ENCODE measurements at regions not wholly inside any gene's neighbourhood (a gene's known extent, or its start where the extent isn't known, plus 50 kb on each side); places are given as distances from the start of the nearest gene placed in this dataset.

DNA sequence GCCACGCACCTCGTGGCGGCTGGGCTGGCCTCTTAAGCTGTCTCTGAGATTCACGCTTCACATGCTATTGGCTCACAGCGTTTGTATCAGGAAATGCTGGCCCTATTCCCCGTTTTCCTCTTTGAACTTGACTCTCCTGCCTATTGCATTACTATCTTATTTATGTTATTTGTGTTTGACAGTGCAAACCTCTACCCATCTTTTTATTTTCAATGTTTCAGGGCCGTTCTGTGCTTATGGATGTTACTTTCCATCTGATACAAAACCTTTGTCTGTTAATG is 149.9 kb upstream of the TWIST2 start:
- no peak overlapping the region for H3K4me3 ChIP-seq (replicated peaks; ENCODE audit: low read depth, low read length)
- H3K36me3 ChIP-seq (ENCODE audit: control insufficient read depth, insufficient read depth, low read length) = no peaks in the 10 kb centered on the region
- DNase-seq (ENCODE audit: extremely low read depth, insufficient read length) = no peak
- H3K27me3 ChIP-seq (replicated peaks; ENCODE audit: control insufficient read depth, insufficient read depth, low read length) = no peaks in the 10 kb centered on the region; the same call in 1 of the 2 replicates
- TF ChIP-seq, protein P1, sequence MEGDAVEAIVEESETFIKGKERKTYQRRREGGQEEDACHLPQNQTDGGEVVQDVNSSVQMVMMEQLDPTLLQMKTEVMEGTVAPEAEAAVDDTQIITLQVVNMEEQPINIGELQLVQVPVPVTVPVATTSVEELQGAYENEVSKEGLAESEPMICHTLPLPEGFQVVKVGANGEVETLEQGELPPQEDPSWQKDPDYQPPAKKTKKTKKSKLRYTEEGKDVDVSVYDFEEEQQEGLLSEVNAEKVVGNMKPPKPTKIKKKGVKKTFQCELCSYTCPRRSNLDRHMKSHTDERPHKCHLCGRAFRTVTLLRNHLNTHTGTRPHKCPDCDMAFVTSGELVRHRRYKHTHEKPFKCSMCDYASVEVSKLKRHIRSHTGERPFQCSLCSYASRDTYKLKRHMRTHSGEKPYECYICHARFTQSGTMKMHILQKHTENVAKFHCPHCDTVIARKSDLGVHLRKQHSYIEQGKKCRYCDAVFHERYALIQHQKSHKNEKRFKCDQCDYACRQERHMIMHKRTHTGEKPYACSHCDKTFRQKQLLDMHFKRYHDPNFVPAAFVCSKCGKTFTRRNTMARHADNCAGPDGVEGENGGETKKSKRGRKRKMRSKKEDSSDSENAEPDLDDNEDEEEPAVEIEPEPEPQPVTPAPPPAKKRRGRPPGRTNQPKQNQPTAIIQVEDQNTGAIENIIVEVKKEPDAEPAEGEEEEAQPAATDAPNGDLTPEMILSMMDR (IDR thresholded peaks at IDR 0.05; ENCODE audit: insufficient read depth, low read length, poor library complexity, severe bottlenecking) = no peak

DNA sequence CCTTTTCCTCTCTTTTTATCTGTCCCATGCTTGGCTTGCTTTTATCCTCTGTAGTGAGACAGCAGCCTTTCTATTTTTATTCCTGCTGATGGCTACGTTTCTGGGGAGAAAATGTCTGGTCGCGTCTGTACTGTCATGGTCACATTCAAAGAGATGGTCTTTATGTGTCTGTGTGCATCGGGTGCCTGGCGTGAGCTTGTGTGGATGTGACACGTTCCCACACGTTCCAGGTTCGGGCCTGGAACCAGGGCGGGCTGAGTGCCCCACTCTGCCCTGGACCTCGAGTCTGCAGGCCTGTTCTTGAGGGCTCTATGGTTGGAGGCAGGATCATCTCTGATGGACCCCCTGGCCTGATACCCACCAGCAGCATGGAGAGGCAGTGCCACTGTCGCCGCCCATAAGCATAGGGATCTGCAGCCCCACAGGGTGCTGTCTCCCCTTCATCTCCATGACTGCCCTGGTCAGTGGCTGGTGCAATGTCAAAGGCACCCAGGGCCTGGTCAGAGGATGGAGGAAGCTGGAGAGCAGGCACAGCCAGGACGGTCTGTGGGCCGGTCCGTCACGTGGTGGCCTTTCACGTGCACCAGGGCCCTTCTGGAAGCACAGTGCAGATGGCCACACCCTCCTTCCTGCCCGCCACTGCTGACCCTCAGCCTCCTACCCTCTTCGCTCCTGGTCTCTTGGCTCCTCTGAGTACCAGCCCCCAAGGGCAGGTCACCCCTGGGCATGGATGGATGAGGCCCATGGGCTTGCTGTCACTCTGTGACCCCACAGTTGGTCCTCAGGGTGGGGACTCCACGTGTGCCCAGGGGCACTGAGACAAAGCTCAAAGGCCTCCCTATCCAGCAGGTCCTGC is 149.2 kb upstream of the TWIST2 start:
- Histone ChIP-seq H3K27me3 (replicated peaks; ENCODE audit: control insufficient read depth, insufficient read depth, low read length) (no peaks in the 10 kb centered on the region; the same call in 1 of the 2 replicates), H3K36me3 (ENCODE audit: control insufficient read depth, insufficient read depth, low read length) (no peaks in the 10 kb centered on the region), H3K4me3 (replicated peaks; ENCODE audit: low read depth, low read length) (no peak overlapping the region)
- TF ChIP-seq, protein P1 (IDR thresholded peaks at IDR 0.05; ENCODE audit: insufficient read depth, low read length, poor library complexity, severe bottlenecking) = no peak
- no peak for DNase-seq (ENCODE audit: extremely low read depth, insufficient read length)

DNA sequence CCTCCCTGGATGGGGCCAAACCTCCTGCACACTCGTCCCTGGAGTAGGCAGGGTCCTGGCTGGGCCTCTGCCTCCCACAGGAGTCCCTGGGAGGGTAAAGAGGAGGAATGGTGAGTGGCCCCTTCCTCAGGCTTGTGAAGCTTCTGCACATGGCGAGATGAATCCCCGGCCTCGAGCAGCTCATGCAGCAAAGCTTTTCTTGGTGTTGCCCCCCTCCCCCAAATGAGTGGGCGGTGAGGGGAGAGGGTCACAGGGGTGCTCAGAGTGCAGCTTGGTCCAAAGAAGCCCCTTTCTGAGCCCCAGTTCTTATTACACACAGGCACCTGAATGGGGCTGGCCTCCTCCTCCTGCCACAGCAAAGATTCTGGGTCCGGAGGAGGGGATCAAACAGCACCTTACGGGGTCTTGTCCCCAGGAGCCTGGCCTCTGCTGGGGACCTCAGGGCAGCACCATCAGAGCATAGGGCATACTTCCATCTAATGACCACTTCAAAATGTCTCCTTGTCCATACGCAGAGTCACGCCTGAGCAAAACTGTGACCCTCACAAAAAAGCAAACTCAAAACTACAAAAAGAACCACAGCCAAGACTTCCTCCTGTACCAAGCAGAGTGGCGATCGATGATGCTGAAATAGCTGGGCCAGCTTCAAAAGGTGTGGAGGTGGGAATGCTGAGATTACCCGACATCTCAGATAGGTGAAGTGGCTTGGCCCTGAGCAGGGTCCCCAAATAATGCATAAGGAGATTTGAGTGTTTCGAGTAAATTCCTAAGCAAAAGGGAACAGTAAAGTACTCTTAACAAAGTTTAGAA is 148.4 kb upstream of the TWIST2 start:
- no peak overlapping the region for H3K4me3 ChIP-seq (replicated peaks; ENCODE audit: low read depth, low read length)
- H3K36me3 ChIP-seq (ENCODE audit: control insufficient read depth, insufficient read depth, low read length) = no peaks in the 10 kb centered on the region
- H3K27me3 ChIP-seq (replicated peaks; ENCODE audit: control insufficient read depth, insufficient read depth, low read length) = no peaks in the 10 kb centered on the region; the same call in none of the 2 replicates
- DNase-seq (ENCODE audit: extremely low read depth, insufficient read length) = no peak
- TF ChIP-seq, protein P1 (IDR thresholded peaks at IDR 0.05; ENCODE audit: insufficient read depth, low read length, poor library complexity, severe bottlenecking) = no peak

DNA sequence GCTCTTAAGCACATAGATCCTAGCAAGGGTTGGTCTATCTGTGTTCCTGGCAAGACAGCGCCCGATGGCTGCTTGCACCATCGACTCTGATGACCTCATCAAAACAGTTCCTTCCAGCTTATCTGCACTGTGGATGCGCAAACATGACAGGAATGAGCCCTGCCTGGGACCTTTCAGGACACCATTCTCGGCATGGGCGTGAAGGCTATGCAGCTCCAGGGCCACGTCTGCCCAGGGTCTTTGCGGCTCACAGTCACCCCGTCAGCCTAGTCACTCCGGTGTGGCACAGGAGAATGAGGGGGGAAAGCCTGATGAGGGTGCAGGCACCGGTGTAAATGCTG is 147.8 kb upstream of the TWIST2 start:
- H3K4me3 ChIP-seq (replicated peaks; ENCODE audit: low read depth, low read length) = no peak overlapping the region
- H3K27me3 ChIP-seq (replicated peaks; ENCODE audit: control insufficient read depth, insufficient read depth, low read length) = no peaks in the 10 kb centered on the region; the same call in none of the 2 replicates
- no peaks in the 10 kb centered on the region for H3K36me3 ChIP-seq (ENCODE audit: control insufficient read depth, insufficient read depth, low read length)
- DNase-seq (ENCODE audit: extremely low read depth, insufficient read length) = no peak
- TF ChIP-seq, protein P1 (IDR thresholded peaks at IDR 0.05; ENCODE audit: insufficient read depth, low read length, poor library complexity, severe bottlenecking) = no peak

DNA sequence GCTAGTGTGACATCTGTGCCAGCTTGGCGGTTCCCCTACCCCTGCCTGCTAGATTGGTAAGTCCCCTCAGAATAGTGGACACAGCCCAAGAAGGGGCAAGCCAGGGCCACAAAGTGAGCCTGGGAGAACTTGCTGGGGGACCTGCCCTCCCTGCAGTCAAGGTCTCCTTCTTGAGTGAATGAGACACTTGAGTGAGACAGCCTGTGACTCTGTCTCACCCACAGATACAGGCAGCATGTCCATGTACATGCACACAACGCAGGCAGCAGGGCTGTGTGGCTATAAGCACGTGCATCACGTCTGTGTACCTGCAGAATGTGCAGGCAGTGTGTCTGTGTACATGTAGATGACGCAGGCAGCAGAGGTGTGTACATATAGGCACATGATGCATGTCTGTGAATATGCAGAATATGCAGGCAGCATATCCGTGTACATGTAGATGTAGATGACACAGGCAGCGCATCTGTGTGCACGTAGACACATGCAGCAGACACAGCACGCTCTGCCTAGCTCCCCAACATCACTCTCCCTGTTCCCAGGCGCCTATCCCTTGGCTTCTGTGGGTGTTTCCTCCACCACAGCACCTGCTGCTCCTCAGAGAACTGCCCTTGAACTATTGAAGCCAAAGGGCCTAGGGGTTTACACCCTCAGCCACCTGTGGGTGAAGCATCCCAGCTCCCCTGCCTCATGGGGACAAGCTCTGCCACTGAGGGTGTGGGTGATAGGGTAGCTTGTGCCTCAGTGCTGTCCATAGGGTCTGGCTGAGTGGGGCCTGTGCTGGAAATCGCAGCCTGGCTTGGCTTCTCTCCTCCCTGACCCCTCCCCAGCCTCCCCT is 147.2 kb upstream of the TWIST2 start:
- DNase-seq (ENCODE audit: extremely low read depth, insufficient read length) = no peak
- no peaks in the 10 kb centered on the region; the same call in none of the 2 replicates for H3K27me3 ChIP-seq (replicated peaks; ENCODE audit: control insufficient read depth, insufficient read depth, low read length)

More for the DNA sequence above, 147.2 kb upstream of the TWIST2 start:
- no peak overlapping the region for H3K4me3 ChIP-seq (replicated peaks; ENCODE audit: low read depth, low read length)
- TF ChIP-seq, protein P1 (IDR thresholded peaks at IDR 0.05; ENCODE audit: insufficient read depth, low read length, poor library complexity, severe bottlenecking) = no peak
- H3K36me3 ChIP-seq (ENCODE audit: control insufficient read depth, insufficient read depth, low read length) = no peaks in the 10 kb centered on the region

Data from GM06990 (cell line).